HFFc6 (cell line): ENCODE measurements at regions not wholly inside any gene's neighbourhood (a gene's known extent, or its start where the extent isn't known, plus 50 kb on each side); places are given as distances from the start of the nearest gene placed in this dataset.

Experiments
- DNase-seq: peaks from one replicate; pipeline ENCODE4 v3.0.0-alpha.2; 2018
- H3K27ac Mint-ChIP-seq: 2 replicates; pipeline ENCODE4 v1.8.0; 2020; ENCODE audit warnings: mild to moderate bottlenecking, mixed read lengths
- H3K27me3 Mint-ChIP-seq: 2 replicates; pipeline ENCODE4 v1.8.0; 2021; ENCODE audit warnings: mild to moderate bottlenecking, moderate library complexity, mixed read lengths; ENCODE audit not compliant: insufficient read depth
- H3K36me3 Mint-ChIP-seq: 2 replicates; pipeline ENCODE4 v1.8.0; 2021; ENCODE audit warnings: low read depth, mixed read lengths
- H3K4me1 Mint-ChIP-seq: 2 replicates; pipeline ENCODE4 v1.8.0; 2020; ENCODE audit warnings: low read depth, mixed read lengths
- H3K4me3 Mint-ChIP-seq: 2 replicates; pipeline ENCODE4 v1.8.0; 2020; ENCODE audit warnings: mild to moderate bottlenecking, moderate library complexity, mixed read lengths
- H3K9me3 Mint-ChIP-seq: 2 replicates; pipeline ENCODE4 v1.8.0; 2020; ENCODE audit warnings: mild to moderate bottlenecking, mixed read lengths
- TF ChIP-seq, protein P1 (sequence below): fragments of 200-600 bp; sonication (generic); IDR thresholded peaks from 2 replicates; pipeline ENCODE4 v1.5.0; 2021; ENCODE audit warnings: antibody characterized with exemption, mild to moderate bottlenecking

DNA sequence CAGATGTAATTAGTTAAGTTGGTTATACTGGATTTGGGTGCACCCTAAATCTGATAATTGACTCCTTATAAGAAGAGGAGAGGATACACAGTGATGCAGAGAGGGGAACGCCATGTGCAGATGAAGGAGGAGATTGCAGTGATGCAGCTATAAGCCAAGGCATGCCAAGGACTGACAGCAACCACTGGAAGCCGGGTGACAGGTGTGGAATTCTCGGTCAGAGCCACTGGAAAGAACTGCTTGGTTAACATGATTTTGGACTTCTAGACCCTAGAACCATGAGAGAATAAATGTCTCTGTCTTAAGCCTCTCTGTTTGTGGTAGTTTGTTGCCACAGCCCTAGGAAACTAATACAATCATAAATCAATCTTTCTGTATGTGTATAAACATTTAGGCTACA, 403.3 kb upstream of the CDH20 start:
- DNase-seq = no peak

DNA sequence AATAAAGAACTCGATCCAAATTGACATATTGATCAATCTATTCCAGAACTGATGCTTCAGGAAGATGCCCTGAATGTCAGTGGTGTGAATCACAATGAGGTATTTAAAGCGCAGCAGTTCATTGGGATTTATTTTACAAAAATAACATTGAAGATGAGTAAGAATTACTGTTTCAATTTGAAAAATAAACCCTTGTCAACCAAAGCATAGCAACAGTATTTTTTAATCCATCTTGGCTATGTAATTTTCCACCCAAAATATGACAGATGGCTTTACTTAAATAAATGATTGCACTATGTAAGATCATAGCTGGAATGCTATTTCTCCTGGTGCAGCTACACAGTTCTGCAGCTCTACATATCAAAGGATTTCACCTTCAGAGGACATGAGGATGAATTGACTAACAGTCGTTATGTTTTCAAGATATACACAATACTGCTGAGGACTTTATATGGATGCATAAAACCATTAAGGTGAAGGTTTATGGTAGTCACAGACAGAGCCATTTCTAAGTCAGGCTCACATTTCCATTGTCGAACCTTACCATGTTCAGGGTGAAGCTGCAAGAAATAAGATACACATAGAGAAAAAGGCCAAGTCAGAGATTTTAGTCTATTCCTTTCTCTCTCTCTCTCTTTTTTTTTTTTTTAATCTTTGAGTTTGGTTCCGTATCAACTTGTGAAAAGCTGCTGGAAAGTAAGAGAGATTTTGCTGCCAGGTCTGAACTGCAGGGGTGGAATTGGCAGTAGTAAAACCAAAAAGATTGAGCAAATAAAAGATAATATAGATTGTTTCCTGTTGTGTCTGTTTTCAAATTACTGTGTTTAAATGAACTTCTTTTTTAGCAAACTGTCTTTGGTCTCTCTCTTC, 398.0 kb upstream of the CDH20 start:
- Mint-ChIP-seq H3K4me1 (no peaks in the 10 kb centered on the region), H3K27ac (no peak overlapping the region)
- TF ChIP-seq, protein P1, sequence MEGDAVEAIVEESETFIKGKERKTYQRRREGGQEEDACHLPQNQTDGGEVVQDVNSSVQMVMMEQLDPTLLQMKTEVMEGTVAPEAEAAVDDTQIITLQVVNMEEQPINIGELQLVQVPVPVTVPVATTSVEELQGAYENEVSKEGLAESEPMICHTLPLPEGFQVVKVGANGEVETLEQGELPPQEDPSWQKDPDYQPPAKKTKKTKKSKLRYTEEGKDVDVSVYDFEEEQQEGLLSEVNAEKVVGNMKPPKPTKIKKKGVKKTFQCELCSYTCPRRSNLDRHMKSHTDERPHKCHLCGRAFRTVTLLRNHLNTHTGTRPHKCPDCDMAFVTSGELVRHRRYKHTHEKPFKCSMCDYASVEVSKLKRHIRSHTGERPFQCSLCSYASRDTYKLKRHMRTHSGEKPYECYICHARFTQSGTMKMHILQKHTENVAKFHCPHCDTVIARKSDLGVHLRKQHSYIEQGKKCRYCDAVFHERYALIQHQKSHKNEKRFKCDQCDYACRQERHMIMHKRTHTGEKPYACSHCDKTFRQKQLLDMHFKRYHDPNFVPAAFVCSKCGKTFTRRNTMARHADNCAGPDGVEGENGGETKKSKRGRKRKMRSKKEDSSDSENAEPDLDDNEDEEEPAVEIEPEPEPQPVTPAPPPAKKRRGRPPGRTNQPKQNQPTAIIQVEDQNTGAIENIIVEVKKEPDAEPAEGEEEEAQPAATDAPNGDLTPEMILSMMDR = no peak

More for the DNA sequence above, 403.3 kb upstream of the CDH20 start:
- H3K4me1 Mint-ChIP-seq = no peaks in the 10 kb centered on the region
- H3K27me3 Mint-ChIP-seq = no peaks in the 10 kb centered on the region
- TF ChIP-seq, protein P1 = no peak
- H3K4me3 Mint-ChIP-seq = no peak overlapping the region
- H3K36me3 Mint-ChIP-seq = no peaks in the 10 kb centered on the region
- H3K27ac Mint-ChIP-seq = no peak overlapping the region
- H3K9me3 Mint-ChIP-seq = peaks cover 40% of the 10 kb centered on the region

DNA sequence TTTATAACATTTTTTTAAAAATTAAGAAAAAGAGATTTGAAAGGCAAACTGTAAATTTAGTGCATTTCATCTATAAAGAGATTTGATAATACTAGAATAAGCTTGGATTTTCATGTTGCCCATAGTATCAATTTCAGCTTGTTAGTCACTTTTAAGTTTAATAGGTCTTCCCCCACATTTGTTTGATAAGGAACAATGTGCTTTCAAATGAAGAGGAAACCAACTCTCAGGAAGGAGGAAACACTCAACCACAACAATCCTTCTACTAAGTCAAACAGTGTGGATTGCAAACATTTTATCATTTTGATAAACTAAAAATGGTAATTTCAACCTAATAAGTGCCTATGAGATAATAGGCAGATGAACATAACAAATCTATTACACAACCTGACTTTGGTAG, 397.1 kb upstream of the CDH20 start:
- DNase-seq = no peak
- H3K36me3 Mint-ChIP-seq = no peaks in the 10 kb centered on the region
- H3K4me3 Mint-ChIP-seq = no peak overlapping the region
- TF ChIP-seq, protein P1 = no peak
- H3K27me3 Mint-ChIP-seq = no peaks in the 10 kb centered on the region
- H3K4me1 Mint-ChIP-seq = no peaks in the 10 kb centered on the region
- no peak overlapping the region for H3K27ac Mint-ChIP-seq
- peaks cover 33% of the 10 kb centered on the region for H3K9me3 Mint-ChIP-seq

More for the DNA sequence above, 398.0 kb upstream of the CDH20 start:
- no peaks in the 10 kb centered on the region for H3K36me3 Mint-ChIP-seq
- DNase-seq = no peak
- no peaks in the 10 kb centered on the region for H3K27me3 Mint-ChIP-seq
- peaks cover 33% of the 10 kb centered on the region for H3K9me3 Mint-ChIP-seq
- H3K4me3 Mint-ChIP-seq = no peak overlapping the region

DNA sequence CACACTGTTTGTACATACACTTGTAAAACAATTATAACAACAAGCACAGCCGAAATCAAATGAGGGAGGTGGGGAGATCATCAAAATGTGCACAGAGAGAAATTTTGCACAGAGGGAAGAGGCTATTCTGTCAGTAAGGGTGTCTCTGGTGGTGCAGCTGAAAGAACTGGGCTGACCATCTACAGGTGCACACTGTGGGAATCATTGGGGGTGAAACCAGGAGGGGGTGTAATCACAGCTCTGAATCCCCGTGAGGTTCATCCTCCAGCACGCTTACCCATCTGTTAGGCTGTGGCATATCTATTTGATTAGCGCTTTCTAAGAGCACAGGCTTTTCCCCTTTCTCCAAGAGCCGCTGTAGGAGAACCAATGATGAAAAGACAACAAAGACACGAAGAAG, 389.9 kb upstream of the CDH20 start:
- Mint-ChIP-seq H3K4me1 (no peaks in the 10 kb centered on the region), H3K27me3 (0 out of 2 replicates have a peak, but pooled peaks cover 2% of the 10 kb centered on the region), H3K4me3 (no peak overlapping the region), H3K9me3 (peaks cover 21% of the 10 kb centered on the region), H3K36me3 (no peaks in the 10 kb centered on the region), H3K27ac (no peak overlapping the region)
- TF ChIP-seq, protein P1 = no peak
- no peak for DNase-seq

DNA sequence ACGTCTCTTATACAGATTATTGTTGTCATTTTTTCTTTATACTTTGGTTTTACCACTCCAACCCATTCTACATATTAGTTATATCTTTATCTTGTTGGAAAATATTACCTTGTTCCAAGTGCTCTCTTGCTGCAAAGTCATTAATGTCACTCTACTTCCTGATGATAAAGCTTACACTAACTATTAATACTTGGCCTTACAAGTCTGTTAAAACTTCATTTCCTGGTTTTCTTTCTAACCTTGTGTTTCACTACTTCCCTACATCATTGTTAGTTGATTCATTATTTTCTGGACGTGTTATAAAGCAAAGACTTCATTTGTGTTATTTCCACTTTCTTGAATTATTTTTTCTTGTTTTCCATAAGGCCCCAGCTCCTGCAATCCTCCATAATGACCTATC, 382.6 kb upstream of the CDH20 start:
- H3K27ac Mint-ChIP-seq = no peak overlapping the region
- no peak overlapping the region for H3K4me3 Mint-ChIP-seq
- TF ChIP-seq, protein P1 = no peak
- peaks cover 4% of the 10 kb centered on the region; the same call in 1 of the 2 replicates for H3K9me3 Mint-ChIP-seq
- no peaks in the 10 kb centered on the region for H3K4me1 Mint-ChIP-seq
- no peak for DNase-seq
- H3K27me3 Mint-ChIP-seq = no peaks in the 10 kb centered on the region
- no peaks in the 10 kb centered on the region for H3K36me3 Mint-ChIP-seq
